ENCODE measurements at regions not wholly inside any gene's neighbourhood (a gene's known extent, or its start where the extent isn't known, plus 50 kb on each side); places are given as distances from the start of the nearest gene placed in this dataset.

DNA sequence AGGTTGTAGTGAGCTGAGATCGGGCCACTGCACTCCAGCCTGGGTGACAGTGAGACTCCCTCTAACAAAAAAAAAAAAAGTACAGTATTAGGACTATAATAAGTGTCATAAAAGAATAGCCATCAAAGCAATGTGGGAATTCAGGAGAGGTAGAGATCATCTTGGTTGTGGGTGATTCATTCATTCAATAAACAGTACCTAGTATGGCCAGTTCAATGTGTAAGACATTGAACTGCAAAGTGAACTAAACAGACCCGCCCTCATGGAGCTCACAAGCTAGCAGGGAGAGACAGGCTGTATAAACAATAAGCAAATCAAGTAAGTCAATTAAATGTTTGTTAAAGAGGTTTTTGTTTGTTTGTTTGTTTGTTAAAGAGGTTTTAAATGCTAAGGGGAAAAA, 146.1 kb upstream of the RANBP3L start:
- peaks cover 66% of the 10 kb centered on the region for H3K4me1 ChIP-seq (replicated peaks; ENCODE audit: insufficient read depth)
- no peak overlapping the region for H3K4me3 ChIP-seq
- ChIA-PET POLR2A (ENCODE audit: unreplicated experiment) (no interaction called here), CTCF (no interaction called here)
- H3K27ac ChIP-seq: peak overlapping the region; percentile 21
- peaks cover 49% of the 10 kb centered on the region for H3F3A ChIP-seq (ENCODE audit: insufficient read depth, low read depth)
- TF ChIP-seq EZH2 (IDR thresholded peaks at IDR 0.05; ENCODE audit: low read depth): no peak
- TF ChIP-seq, protein P1, sequence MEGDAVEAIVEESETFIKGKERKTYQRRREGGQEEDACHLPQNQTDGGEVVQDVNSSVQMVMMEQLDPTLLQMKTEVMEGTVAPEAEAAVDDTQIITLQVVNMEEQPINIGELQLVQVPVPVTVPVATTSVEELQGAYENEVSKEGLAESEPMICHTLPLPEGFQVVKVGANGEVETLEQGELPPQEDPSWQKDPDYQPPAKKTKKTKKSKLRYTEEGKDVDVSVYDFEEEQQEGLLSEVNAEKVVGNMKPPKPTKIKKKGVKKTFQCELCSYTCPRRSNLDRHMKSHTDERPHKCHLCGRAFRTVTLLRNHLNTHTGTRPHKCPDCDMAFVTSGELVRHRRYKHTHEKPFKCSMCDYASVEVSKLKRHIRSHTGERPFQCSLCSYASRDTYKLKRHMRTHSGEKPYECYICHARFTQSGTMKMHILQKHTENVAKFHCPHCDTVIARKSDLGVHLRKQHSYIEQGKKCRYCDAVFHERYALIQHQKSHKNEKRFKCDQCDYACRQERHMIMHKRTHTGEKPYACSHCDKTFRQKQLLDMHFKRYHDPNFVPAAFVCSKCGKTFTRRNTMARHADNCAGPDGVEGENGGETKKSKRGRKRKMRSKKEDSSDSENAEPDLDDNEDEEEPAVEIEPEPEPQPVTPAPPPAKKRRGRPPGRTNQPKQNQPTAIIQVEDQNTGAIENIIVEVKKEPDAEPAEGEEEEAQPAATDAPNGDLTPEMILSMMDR (conservative IDR thresholded peaks at IDR 0.05): no peak
- no peaks in the 10 kb centered on the region for H3K27me3 ChIP-seq (ENCODE audit: insufficient read depth, low read depth)
- H3K4me2 ChIP-seq: peak overlapping the region; percentile 37
- intact Hi-C loops (cut with micrococcal nuclease; ENCODE audit: unreplicated experiment): no loop called here
- no TSS peak for BruUV-seq (replicated peaks)
- DNase-seq: peak in 1 of 2 experiments; percentile 86
- H2AFZ ChIP-seq: no peak overlapping the region
- no peaks in the 10 kb centered on the region; the same call in 1 of the 2 replicates for H3K9me3 ChIP-seq (ENCODE audit: insufficient read depth, low read depth)
- no peaks in the 10 kb centered on the region for H3K9me2 ChIP-seq (ENCODE audit: insufficient read depth)
- H4K20me1 ChIP-seq (ENCODE audit: insufficient read depth): no peaks in the 10 kb centered on the region
- H3K79me2 ChIP-seq (ENCODE audit: low read depth): no peaks in the 10 kb centered on the region
- H3K36me3 ChIP-seq (ENCODE audit: low read depth): no peaks in the 10 kb centered on the region

DNA sequence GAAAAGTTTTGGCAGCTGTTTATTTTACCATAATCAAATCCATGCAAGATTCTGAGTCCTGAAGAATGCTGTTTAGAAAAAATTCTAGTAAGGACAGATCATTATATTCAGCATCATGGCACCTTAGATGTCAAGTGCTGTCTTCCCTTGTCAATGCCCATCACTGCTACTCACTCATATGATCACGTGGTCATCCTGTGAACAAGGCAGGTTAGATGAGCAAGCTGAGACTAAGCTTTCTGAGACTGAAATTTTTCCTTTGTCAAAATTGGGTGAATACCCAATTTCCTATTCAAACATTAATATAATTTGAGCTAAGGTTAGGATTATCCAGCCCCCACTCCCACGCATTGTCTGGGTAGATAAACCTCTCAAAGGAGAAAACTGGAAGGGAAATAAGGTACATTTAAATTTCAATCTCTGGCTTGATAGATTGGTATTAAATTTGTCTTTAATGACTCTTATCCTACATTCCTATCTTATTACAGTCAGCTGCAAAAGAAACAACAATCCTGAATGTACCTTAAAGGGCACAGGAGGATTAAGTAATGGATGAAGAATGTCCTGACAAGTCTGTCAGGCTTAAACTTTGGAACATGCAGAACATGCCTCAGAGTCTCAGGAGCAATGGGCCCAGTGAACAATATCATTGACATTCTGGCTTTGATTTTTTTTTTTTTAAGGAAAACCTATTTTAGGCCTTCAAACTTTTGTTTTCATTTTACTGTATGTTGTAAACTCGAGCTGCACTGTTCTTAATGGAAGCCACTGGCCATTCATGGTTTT, 148.7 kb upstream of the RANBP3L start:
- H3K4me3 ChIP-seq: no peak overlapping the region
- no peaks in the 10 kb centered on the region for H3K79me2 ChIP-seq (ENCODE audit: low read depth)
- H4K20me1 ChIP-seq (ENCODE audit: insufficient read depth): no peaks in the 10 kb centered on the region
- peaks cover 28% of the 10 kb centered on the region for H3F3A ChIP-seq (ENCODE audit: insufficient read depth, low read depth)
- H3K27me3 ChIP-seq (ENCODE audit: insufficient read depth, low read depth): no peaks in the 10 kb centered on the region
- POLR2A ChIA-PET (ENCODE audit: unreplicated experiment): interaction anchor here (0.7 kb wide), 1 partner anchor 127 kb away, joined by 6 read pairs; no protein-coding TSS in a partner anchor
- peaks cover 39% of the 10 kb centered on the region for H3K4me1 ChIP-seq (replicated peaks; ENCODE audit: insufficient read depth)
- peak in 1 of 2 experiments; percentile 78 for DNase-seq
- H3K4me2 ChIP-seq: peak overlapping the region; percentile 41
- peak overlapping the region; percentile 47 for H3K27ac ChIP-seq
- no peak overlapping the region for H2AFZ ChIP-seq
- no peak for TF ChIP-seq EZH2 (IDR thresholded peaks at IDR 0.05; ENCODE audit: low read depth)
- TF ChIP-seq, protein P1 (conservative IDR thresholded peaks at IDR 0.05): no peak
- H3K9me3 ChIP-seq (ENCODE audit: insufficient read depth, low read depth): no peaks in the 10 kb centered on the region
- CTCF ChIA-PET: interaction anchor here (0.7 kb wide), 1 partner anchor 380 kb away, joined by 3 read pairs; no protein-coding TSS in a partner anchor
- BruUV-seq (replicated peaks): no TSS peak
- intact Hi-C loops (cut with micrococcal nuclease; ENCODE audit: unreplicated experiment): no loop called here
- no peaks in the 10 kb centered on the region for H3K9me2 ChIP-seq (ENCODE audit: insufficient read depth)
- H3K36me3 ChIP-seq (ENCODE audit: low read depth): no peaks in the 10 kb centered on the region

DNA sequence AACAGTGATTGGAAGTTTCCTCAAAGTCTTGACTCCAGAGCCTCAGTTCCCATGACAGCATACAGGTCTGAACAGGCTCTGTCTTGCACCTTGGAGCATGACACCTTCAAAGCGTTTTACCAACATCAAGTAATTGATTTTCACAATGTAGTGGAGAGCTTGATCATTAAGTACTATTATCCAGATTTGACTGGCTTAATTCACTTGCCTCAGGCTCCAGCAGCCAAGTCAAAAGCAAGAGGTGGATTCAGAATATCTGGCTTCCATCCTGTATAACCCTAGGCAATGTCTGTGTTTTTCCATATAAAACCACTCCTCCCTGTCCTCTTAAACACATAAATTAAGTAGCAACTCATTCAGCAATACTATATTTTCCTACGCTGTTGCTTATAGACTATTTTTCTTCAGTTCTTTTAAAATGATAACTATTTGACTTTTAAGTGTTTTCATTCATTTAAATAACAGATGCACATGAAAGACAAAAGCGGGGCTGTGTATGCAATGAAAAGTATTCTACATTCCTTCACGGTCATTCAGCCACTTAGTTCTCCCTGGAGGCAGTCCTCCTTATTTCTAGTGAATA, 150.8 kb upstream of the RANBP3L start:
- no peaks in the 10 kb centered on the region for H3K79me2 ChIP-seq (ENCODE audit: low read depth)
- no peak for TF ChIP-seq EZH2 (IDR thresholded peaks at IDR 0.05; ENCODE audit: low read depth)
- TF ChIP-seq, protein P1 (conservative IDR thresholded peaks at IDR 0.05): no peak
- ChIA-PET POLR2A (ENCODE audit: unreplicated experiment) (no interaction called here), CTCF (no interaction called here)
- no TSS peak for BruUV-seq (replicated peaks)
- no peak overlapping the region for H3K4me2 ChIP-seq
- intact Hi-C loops (cut with micrococcal nuclease; ENCODE audit: unreplicated experiment): no loop called here
- H3K9me3 ChIP-seq (ENCODE audit: insufficient read depth, low read depth): no peaks in the 10 kb centered on the region
- peaks cover 41% of the 10 kb centered on the region for H3K4me1 ChIP-seq (replicated peaks; ENCODE audit: insufficient read depth)
- no peak for DNase-seq
- H3K9me2 ChIP-seq (ENCODE audit: insufficient read depth): no peaks in the 10 kb centered on the region
- H3K36me3 ChIP-seq (ENCODE audit: low read depth): no peaks in the 10 kb centered on the region
- no peak overlapping the region for H3K27ac ChIP-seq
- H2AFZ ChIP-seq: no peak overlapping the region
- no peaks in the 10 kb centered on the region for H4K20me1 ChIP-seq (ENCODE audit: insufficient read depth)
- H3K4me3 ChIP-seq: no peak overlapping the region
- no peaks in the 10 kb centered on the region for H3K27me3 ChIP-seq (ENCODE audit: insufficient read depth, low read depth)
- H3F3A ChIP-seq (ENCODE audit: insufficient read depth, low read depth): peaks cover 29% of the 10 kb centered on the region
